ENCODE measurements at regions not wholly inside any gene's neighbourhood (a gene's known extent, or its start where the extent isn't known, plus 50 kb on each side); places are given as distances from the start of the nearest gene placed in this dataset.

DNA sequence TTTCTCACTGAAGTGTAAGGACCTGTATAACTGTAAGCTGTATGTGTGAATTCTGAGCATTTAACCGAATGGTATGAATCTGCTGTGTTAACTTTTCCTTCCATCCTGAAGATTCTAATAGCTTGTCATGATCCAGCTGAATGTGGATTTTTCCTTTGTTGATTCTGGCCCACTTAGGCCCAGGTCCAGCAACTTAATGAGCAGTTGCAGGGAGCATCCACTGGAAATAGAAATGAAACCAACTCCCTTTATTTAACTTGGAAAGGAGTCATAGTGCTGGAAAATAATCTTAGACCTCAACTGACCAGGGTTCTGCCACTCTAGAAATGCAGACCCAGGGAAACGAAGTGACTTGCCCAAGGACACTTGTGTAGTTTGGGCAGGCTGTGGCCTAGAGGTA is 142.3 kb upstream of the MTNR1B start (continued):
- no peak for TF ChIP-seq TAF1 (IDR thresholded peaks at IDR 0.05; ENCODE audit: borderline replicate concordance, low read depth, low read length)
- TF ChIP-seq, protein P1, sequence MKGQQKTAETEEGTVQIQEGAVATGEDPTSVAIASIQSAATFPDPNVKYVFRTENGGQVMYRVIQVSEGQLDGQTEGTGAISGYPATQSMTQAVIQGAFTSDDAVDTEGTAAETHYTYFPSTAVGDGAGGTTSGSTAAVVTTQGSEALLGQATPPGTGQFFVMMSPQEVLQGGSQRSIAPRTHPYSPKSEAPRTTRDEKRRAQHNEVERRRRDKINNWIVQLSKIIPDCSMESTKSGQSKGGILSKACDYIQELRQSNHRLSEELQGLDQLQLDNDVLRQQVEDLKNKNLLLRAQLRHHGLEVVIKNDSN (IDR thresholded peaks at IDR 0.05; ENCODE audit: borderline replicate concordance, low read depth) = no peak
- no peak for TF ChIP-seq YY1 (IDR thresholded peaks at IDR 0.05; ENCODE audit: low read depth)
- TF ChIP-seq, protein P2, sequence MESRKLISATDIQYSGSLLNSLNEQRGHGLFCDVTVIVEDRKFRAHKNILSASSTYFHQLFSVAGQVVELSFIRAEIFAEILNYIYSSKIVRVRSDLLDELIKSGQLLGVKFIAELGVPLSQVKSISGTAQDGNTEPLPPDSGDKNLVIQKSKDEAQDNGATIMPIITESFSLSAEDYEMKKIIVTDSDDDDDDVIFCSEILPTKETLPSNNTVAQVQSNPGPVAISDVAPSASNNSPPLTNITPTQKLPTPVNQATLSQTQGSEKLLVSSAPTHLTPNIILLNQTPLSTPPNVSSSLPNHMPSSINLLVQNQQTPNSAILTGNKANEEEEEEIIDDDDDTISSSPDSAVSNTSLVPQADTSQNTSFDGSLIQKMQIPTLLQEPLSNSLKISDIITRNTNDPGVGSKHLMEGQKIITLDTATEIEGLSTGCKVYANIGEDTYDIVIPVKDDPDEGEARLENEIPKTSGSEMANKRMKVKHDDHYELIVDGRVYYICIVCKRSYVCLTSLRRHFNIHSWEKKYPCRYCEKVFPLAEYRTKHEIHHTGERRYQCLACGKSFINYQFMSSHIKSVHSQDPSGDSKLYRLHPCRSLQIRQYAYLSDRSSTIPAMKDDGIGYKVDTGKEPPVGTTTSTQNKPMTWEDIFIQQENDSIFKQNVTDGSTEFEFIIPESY (IDR thresholded peaks at IDR 0.05; ENCODE audit: borderline replicate concordance, low read depth) = no peak
- TF ChIP-seq CHD2 (IDR thresholded peaks at IDR 0.05; ENCODE audit: low read length, partially characterized antibody) = no peak
- TF ChIP-seq EP300 (IDR thresholded peaks at IDR 0.05; ENCODE audit: borderline replicate concordance in 1 of 2, low read depth in 1 of 2, low read length in 1 of 2) = no peak

DNA sequence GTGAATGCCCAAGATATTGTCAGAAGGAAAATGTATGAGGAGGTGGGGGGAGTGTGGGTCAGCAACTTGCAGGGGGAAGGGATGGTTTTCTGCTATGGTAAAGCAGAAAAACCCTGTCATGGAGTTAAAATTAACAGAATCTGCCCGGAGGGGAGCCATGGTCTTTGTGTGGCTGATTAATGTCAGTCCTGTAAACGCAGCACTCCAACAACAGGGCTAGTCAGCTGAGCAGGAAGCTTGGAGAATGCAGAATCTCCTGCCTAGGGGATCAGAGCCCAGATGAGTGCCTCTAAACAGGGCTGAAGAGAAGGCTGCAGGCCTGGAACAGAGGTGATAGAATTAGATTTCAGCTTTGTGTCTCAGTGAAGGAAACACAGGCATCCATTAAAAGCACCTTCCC is 140.9 kb upstream of the MTNR1B start:
- H3K79me2 ChIP-seq (ENCODE audit: insufficient read depth) = no peaks in the 10 kb centered on the region
- H3K4me2 ChIP-seq = no peak overlapping the region
- H2AFZ ChIP-seq (ENCODE audit: low read depth) = no peak overlapping the region
- no peaks in the 10 kb centered on the region for H3K9me3 ChIP-seq
- no peaks in the 10 kb centered on the region for H3K27me3 ChIP-seq (ENCODE audit: insufficient read depth)
- H3K9ac ChIP-seq = no peak overlapping the region
- peak; percentile 68 for DNase-seq
- WGBS (ENCODE audit: low lambda C conversion rate) = 22% methylated on average over 2 of the region's 2 CpGs
- TF ChIP-seq SMC3 (IDR thresholded peaks at IDR 0.05; ENCODE audit: low read depth, low read length) (no peak), RCOR1 (IDR thresholded peaks at IDR 0.05; ENCODE audit: low read length) (peak; percentile 89), CHD2 (IDR thresholded peaks at IDR 0.05; ENCODE audit: low read length, partially characterized antibody) (peak; percentile 86), JUND (IDR thresholded peaks at IDR 0.05) (no peak), TCF12 (IDR thresholded peaks at IDR 0.05) (0 out of 2 replicates have a peak, but pooled peaks have one; percentile 16), EP300 (IDR thresholded peaks at IDR 0.05; ENCODE audit: borderline replicate concordance in 1 of 2, low read depth in 1 of 2, low read length in 1 of 2) (peak in 1 of 2 experiments; percentile 91; a peak in 2 of 4 replicates), RAD21 (IDR thresholded peaks at IDR 0.05; ENCODE audit: low read length) (peak; percentile 25), GATA2 (CRISPR knock-in tag; IDR thresholded peaks at IDR 0.05) (peak; percentile 80), FOXJ3 (CRISPR knock-in tag; IDR thresholded peaks at IDR 0.05) (peak; percentile 97)
- H3K9me2 ChIP-seq = no peaks in the 10 kb centered on the region
- POLR2A ChIA-PET = no interaction called here
- peak overlapping the region in 1 of 2 experiments; percentile 96; a peak in 2 of 4 replicates for H3K27ac ChIP-seq (ENCODE audit: low read depth in 2 of 2, low read length in 1 of 2)
- no peaks in the 10 kb centered on the region for H4K20me1 ChIP-seq (ENCODE audit: insufficient read depth)
- no peaks in the 10 kb centered on the region for H3K36me3 ChIP-seq (replicated peaks in 1 of 2; ENCODE audit: control insufficient read depth in 1 of 2, insufficient read depth in 2 of 2, low read length in 1 of 2)
- no peaks in the 10 kb centered on the region for H3F3A ChIP-seq (replicated peaks; ENCODE audit: insufficient read depth)
- peaks cover 0 to 28% of the 10 kb centered on the region in 2 experiments; a peak in 3 of 4 replicates for H3K4me1 ChIP-seq (ENCODE audit: control insufficient read depth in 1 of 2, insufficient read depth in 2 of 2, low read depth in 1 of 2, low read length in 1 of 2)
- no peak overlapping the region for H3K4me3 ChIP-seq (ENCODE audit: low read depth in 2 of 2, low read length in 1 of 2)
- CTCF ChIA-PET = no interaction called here

DNA sequence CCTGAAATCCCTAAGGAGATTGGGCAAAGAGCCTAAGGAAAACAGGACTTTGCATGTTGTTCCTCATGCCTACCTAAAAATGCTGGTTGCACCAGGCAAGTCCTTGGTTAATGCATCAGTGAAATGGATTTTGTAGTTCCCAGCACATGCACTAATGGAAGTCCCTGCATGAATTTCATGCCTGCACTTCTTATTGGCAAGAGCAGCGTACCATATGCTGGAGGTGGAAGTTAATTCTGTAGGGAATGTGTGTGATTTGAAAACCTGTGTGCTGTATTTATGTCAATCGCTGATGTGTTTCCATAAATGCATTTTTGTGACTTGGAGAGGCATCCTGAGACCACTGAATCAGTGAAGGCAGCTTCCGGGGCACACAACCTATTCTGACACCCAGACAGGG is 140.3 kb upstream of the MTNR1B start:
- CTCF ChIA-PET = interaction anchor here (1.7 kb wide), 1 partner anchor 397 kb away, joined by 4 read pairs; no protein-coding TSS in a partner anchor
- no peak overlapping the region for H3K9ac ChIP-seq
- H3K4me3 ChIP-seq (ENCODE audit: low read depth in 2 of 2, low read length in 1 of 2) = no peak overlapping the region
- H4K20me1 ChIP-seq (ENCODE audit: insufficient read depth) = no peaks in the 10 kb centered on the region
- H3K27ac ChIP-seq (ENCODE audit: low read depth in 2 of 2, low read length in 1 of 2) = peak overlapping the region in 1 of 2 experiments; percentile 96; a peak in 2 of 4 replicates
- H3K4me1 ChIP-seq (ENCODE audit: control insufficient read depth in 1 of 2, insufficient read depth in 2 of 2, low read depth in 1 of 2, low read length in 1 of 2) = peaks cover 0 to 28% of the 10 kb centered on the region in 2 experiments; a peak in 3 of 4 replicates
- no peak for DNase-seq
- H3K36me3 ChIP-seq (replicated peaks in 1 of 2; ENCODE audit: control insufficient read depth in 1 of 2, insufficient read depth in 2 of 2, low read length in 1 of 2) = no peaks in the 10 kb centered on the region
- no peak overlapping the region for H2AFZ ChIP-seq (ENCODE audit: low read depth)
- H3K9me3 ChIP-seq = no peaks in the 10 kb centered on the region
- H3K27me3 ChIP-seq (ENCODE audit: insufficient read depth) = no peaks in the 10 kb centered on the region
- no peaks in the 10 kb centered on the region for H3F3A ChIP-seq (replicated peaks; ENCODE audit: insufficient read depth)
- POLR2A ChIA-PET = no interaction called here
- H3K79me2 ChIP-seq (ENCODE audit: insufficient read depth) = no peaks in the 10 kb centered on the region
- no peaks in the 10 kb centered on the region for H3K9me2 ChIP-seq
- no peak overlapping the region for H3K4me2 ChIP-seq
- WGBS (ENCODE audit: low lambda C conversion rate) = 56% methylated on average over 3 of the region's 3 CpGs
- no peak for TF ChIP-seq CHD2 (IDR thresholded peaks at IDR 0.05; ENCODE audit: low read length, partially characterized antibody)
- TF ChIP-seq RCOR1 (IDR thresholded peaks at IDR 0.05; ENCODE audit: low read length) = no peak
- TF ChIP-seq, protein P3, sequence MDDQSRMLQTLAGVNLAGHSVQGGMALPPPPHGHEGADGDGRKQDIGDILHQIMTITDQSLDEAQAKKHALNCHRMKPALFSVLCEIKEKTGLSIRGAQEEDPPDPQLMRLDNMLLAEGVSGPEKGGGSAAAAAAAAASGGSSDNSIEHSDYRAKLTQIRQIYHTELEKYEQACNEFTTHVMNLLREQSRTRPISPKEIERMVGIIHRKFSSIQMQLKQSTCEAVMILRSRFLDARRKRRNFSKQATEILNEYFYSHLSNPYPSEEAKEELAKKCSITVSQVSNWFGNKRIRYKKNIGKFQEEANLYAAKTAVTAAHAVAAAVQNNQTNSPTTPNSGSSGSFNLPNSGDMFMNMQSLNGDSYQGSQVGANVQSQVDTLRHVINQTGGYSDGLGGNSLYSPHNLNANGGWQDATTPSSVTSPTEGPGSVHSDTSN (IDR thresholded peaks at IDR 0.05) = no peak
- no peak for TF ChIP-seq FOXM1 (IDR thresholded peaks at IDR 0.05; ENCODE audit: low read depth)
- TF ChIP-seq TEAD4 (IDR thresholded peaks at IDR 0.05; ENCODE audit: borderline replicate concordance, insufficient read depth) = no peak
- TF ChIP-seq SMC3 (IDR thresholded peaks at IDR 0.05; ENCODE audit: low read depth, low read length) = no peak
- TF ChIP-seq RAD21 (IDR thresholded peaks at IDR 0.05; ENCODE audit: low read length) = no peak
- no peak for TF ChIP-seq POLR2AphosphoS5 (IDR thresholded peaks at IDR 0.05; ENCODE audit: low read depth, low read length)
- TF ChIP-seq FOXJ3 (CRISPR knock-in tag; IDR thresholded peaks at IDR 0.05) = no peak
- TF ChIP-seq YY1 (IDR thresholded peaks at IDR 0.05; ENCODE audit: low read depth) = no peak
- TF ChIP-seq NFIC (IDR thresholded peaks at IDR 0.05; ENCODE audit: borderline replicate concordance) = no peak
- TF ChIP-seq GABPA (IDR thresholded peaks at IDR 0.05; ENCODE audit: low read depth) = no peak
- TF ChIP-seq, protein P1 (IDR thresholded peaks at IDR 0.05; ENCODE audit: borderline replicate concordance, low read depth) = no peak
- TF ChIP-seq EP300 (IDR thresholded peaks at IDR 0.05; ENCODE audit: borderline replicate concordance in 1 of 2, low read depth in 1 of 2, low read length in 1 of 2) = no peak
- TF ChIP-seq, protein P4, sequence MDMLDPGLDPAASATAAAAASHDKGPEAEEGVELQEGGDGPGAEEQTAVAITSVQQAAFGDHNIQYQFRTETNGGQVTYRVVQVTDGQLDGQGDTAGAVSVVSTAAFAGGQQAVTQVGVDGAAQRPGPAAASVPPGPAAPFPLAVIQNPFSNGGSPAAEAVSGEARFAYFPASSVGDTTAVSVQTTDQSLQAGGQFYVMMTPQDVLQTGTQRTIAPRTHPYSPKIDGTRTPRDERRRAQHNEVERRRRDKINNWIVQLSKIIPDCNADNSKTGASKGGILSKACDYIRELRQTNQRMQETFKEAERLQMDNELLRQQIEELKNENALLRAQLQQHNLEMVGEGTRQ (IDR thresholded peaks at IDR 0.05; ENCODE audit: borderline replicate concordance, low read depth, low read length) = no peak

All from SK-N-SH (cell line).